Body of pancreas (tissue), 4 donors: ENCODE measurements at regions not wholly inside any gene's neighbourhood (a gene's known extent, or its start where the extent isn't known, plus 50 kb on each side); places are given as distances from the start of the nearest gene placed in this dataset.

ENCODE experiments used
- ATAC-seq: fragments of 150-250 bp; one replicate; pipeline ENCODE4 v1.9.1; 2016
- DNase-seq, 4 donors: peaks; one replicate each; pipeline ENCODE4 v3.0.0-alpha.2; 2019
- H3K27ac ChIP-seq, 4 donors: fragments of 200-600 bp; sonication (generic); 1 replicate in 3 of 4; 2 replicates in 1 of 4; pipeline versions ENCODE4 v1.5.1 to v1.6.1; 2016 to 2019; ENCODE audit warnings: mild to moderate bottlenecking in 1 of 4, mixed read lengths in 1 of 4, moderate library complexity in 1 of 4
- H3K27me3 ChIP-seq, 2 donors: fragments of 200-600 bp; sonication (generic); one replicate each; pipeline ENCODE4 v1.6.0; 2016; ENCODE audit warnings: mild to moderate bottlenecking in 1 of 2
- H3K36me3 ChIP-seq, 2 donors: fragments of 200-600 bp; sonication (generic); replicated peaks in 1 of 2; 2 replicates each; pipeline ENCODE4 v1.5.1; 2016; ENCODE audit warnings: low read depth in 2 of 2; ENCODE audit not compliant: insufficient read depth in 1 of 2
- H3K4me1 ChIP-seq: fragments of 200-600 bp; sonication (generic); one replicate; pipeline ENCODE4 v1.6.0; 2016
- H3K4me3 ChIP-seq, 2 donors: fragments of 200-600 bp; sonication (generic); 1 replicate in 1 of 2; 2 replicates in 1 of 2; pipeline ENCODE4 v1.5.1; 2016 to 2019
- H3K9me3 ChIP-seq, 3 donors: fragments of 200-600 bp; sonication (generic); 1 replicate in 2 of 3; 2 replicates in 1 of 3; pipeline ENCODE4 v1.5.1; 2016
- CTCF ChIP-seq, 7 experiments: fragments of 450-650 bp in 4 of 7; fragments of 200-600 bp in 3 of 7; sonication (generic) in 3 of 7; IDR thresholded peaks; one replicate each; pipeline ENCODE4 v1.5.1; 2016 to 2019; ENCODE audit warnings: antibody characterized with exemption in 7 of 7
- POLR2A ChIP-seq, 3 donors: fragments of 450-650 bp; IDR thresholded peaks; one replicate each; pipeline ENCODE4 v1.6.1; 2016; ENCODE audit warnings: antibody characterized with exemption in 3 of 3, mild to moderate bottlenecking in 2 of 3
- WGBS, 2 donors: methylation state at CpG; one replicate each; pipeline ENCODE4 v1.1.5; 2017; 5-methylcytosine and 5-hydroxymethylcytosine counted together
- intact Hi-C: fragments of 100-400 bp; cut with DNase I; formaldehyde crosslinking; loops from one replicate; pipeline ENCODE4 v1.15.1; 2023

GRCh38 chr7:17040716-17041115 is 158.9 kb upstream of the AGR3 start:
- Histone ChIP-seq H3K36me3 (no peaks in the 10 kb centered on the region), H3K4me1 (peaks cover 26% of the 10 kb centered on the region), H3K27ac (peak overlapping the region in 2 of 4 donors; percentile 32 to 47), H3K27me3 (no peaks in the 10 kb centered on the region), H3K9me3 (no peaks in the 10 kb centered on the region), H3K4me3 (no peak overlapping the region)
- no peak for DNase-seq
- intact Hi-C loops = no loop called here
- 12 to 28% methylated on average over 4 of the region's 4 CpGs for WGBS, 2 donors
- ATAC-seq = no peak
- TF ChIP-seq POLR2A (IDR thresholded peaks at IDR 0.05) = no peak
- TF ChIP-seq CTCF (IDR thresholded peaks at IDR 0.05) = no peak

- ATAC-seq (peak; percentile 80), DNase-seq (no peak)
- peaks cover 26% of the 10 kb centered on the region for H3K4me1 ChIP-seq
- H3K9me3 ChIP-seq = no peaks in the 10 kb centered on the region
- intact Hi-C loops = no loop called here
- no peak overlapping the region for H3K4me3 ChIP-seq
- no peaks in the 10 kb centered on the region for H3K27me3 ChIP-seq
- 9 to 10% methylated on average over 2 of the region's 2 CpGs for WGBS, 2 donors
- TF ChIP-seq POLR2A (IDR thresholded peaks at IDR 0.05) (no peak), CTCF (IDR thresholded peaks at IDR 0.05) (no peak)
- H3K27ac ChIP-seq = peak overlapping the region in 2 of 4 donors; percentile 32 to 47
- no peaks in the 10 kb centered on the region for H3K36me3 ChIP-seq
Observed at GRCh38 chr7:17041324-17041723, 159.5 kb upstream of the AGR3 start.

GRCh38 chr7:17042211-17042610 is 160.4 kb upstream of the AGR3 start:
- DNase-seq (no peak), ATAC-seq (no peak)
- Histone ChIP-seq H3K36me3 (no peaks in the 10 kb centered on the region), H3K4me3 (no peak overlapping the region), H3K9me3 (no peaks in the 10 kb centered on the region), H3K4me1 (peaks cover 26% of the 10 kb centered on the region), H3K27ac (no peak overlapping the region), H3K27me3 (no peaks in the 10 kb centered on the region)
- WGBS, 2 donors = 73 to 86% methylated on average over 2 of the region's 2 CpGs
- no peak for TF ChIP-seq POLR2A (IDR thresholded peaks at IDR 0.05)
- TF ChIP-seq CTCF (IDR thresholded peaks at IDR 0.05) = no peak
- intact Hi-C loops = no loop called here

- DNase-seq (no peak), ATAC-seq (no peak)
- intact Hi-C loops = no loop called here
- Histone ChIP-seq H3K4me3 (no peak overlapping the region), H3K27me3 (no peaks in the 10 kb centered on the region), H3K4me1 (peaks cover 26% of the 10 kb centered on the region), H3K27ac (no peak overlapping the region), H3K9me3 (no peaks in the 10 kb centered on the region), H3K36me3 (no peaks in the 10 kb centered on the region)
- TF ChIP-seq CTCF (IDR thresholded peaks at IDR 0.05) = no peak
- TF ChIP-seq POLR2A (IDR thresholded peaks at IDR 0.05) = no peak
- 45 to 47% methylated on average over 3 of the region's 3 CpGs for WGBS, 2 donors
Observed at GRCh38 chr7:17043012-17043877, 161.5 kb upstream of the AGR3 start.

- no peaks in the 10 kb centered on the region for H3K36me3 ChIP-seq
- TF ChIP-seq POLR2A (IDR thresholded peaks at IDR 0.05) = no peak
- no peak for TF ChIP-seq CTCF (IDR thresholded peaks at IDR 0.05)
- 90 to 97% methylated on average over 2 of the region's 2 CpGs for WGBS, 2 donors
- H3K27ac ChIP-seq = no peak overlapping the region
- H3K4me3 ChIP-seq = no peak overlapping the region
- DNase-seq = no peak
- intact Hi-C loops = no loop called here
- no peaks in the 10 kb centered on the region for H3K27me3 ChIP-seq
- H3K9me3 ChIP-seq = no peaks in the 10 kb centered on the region
- no peak for ATAC-seq
- peaks cover 16% of the 10 kb centered on the region for H3K4me1 ChIP-seq
Observed at GRCh38 chr7:17044396-17044795, 162.6 kb upstream of the AGR3 start.
